ENCODE measurements at regions not wholly inside any gene's neighbourhood (a gene's known extent, or its start where the extent isn't known, plus 50 kb on each side); places are given as distances from the start of the nearest gene placed in this dataset.
"Not testable (repeated sequence)": the region's sequence is repeated elsewhere in the genome, so short reads cannot be mapped to it uniquely, and the experiment has no call there.

GRCh38 chr4:27668001-27668400 is 807.4 kb downstream of the STIM2 start:
- DNase-seq = no peak

GRCh38 chr4:27678027-27678426 is 817.4 kb downstream of the STIM2 start:
- no peak for DNase-seq

- peak; percentile 71 for DNase-seq
Observed at GRCh38 chr4:27684610-27685011, 824.0 kb downstream of the STIM2 start.

GRCh38 chr4:27685091-27685490 is 824.5 kb downstream of the STIM2 start:
- DNase-seq = no peak

GRCh38 chr4:27685947-27686346 is 825.3 kb downstream of the STIM2 start:
- no peak for DNase-seq

GRCh38 chr4:27692158-27692557 is 831.5 kb downstream of the STIM2 start:
- DNase-seq = no peak

- DNase-seq = no peak
Observed at GRCh38 chr4:27692868-27693634, 832.4 kb downstream of the STIM2 start.

GRCh38 chr4:27696257-27696656 is 835.6 kb downstream of the STIM2 start:
- DNase-seq = not testable (repeated sequence)

GRCh38 chr4:27701606-27702005 is 841.0 kb downstream of the STIM2 start:
- DNase-seq = no peak

GRCh38 chr4:27702730-27703431 is 842.2 kb downstream of the STIM2 start:
- DNase-seq = no peak

GRCh38 chr4:27703771-27704170 is 843.1 kb downstream of the STIM2 start:
- DNase-seq = no peak

- no peak for DNase-seq
Observed at GRCh38 chr4:27711041-27711440, 850.4 kb downstream of the STIM2 start.

GRCh38 chr4:27714073-27714472 is 853.4 kb downstream of the STIM2 start:
- no peak for DNase-seq

GRCh38 chr4:27716693-27717430 is 856.2 kb downstream of the STIM2 start:
- no peak for DNase-seq

- no peak for DNase-seq
Observed at GRCh38 chr4:27717431-27717755, 856.8 kb downstream of the STIM2 start.

GRCh38 chr4:27720010-27720766 is 859.5 kb downstream of the STIM2 start:
- no peak for DNase-seq

- DNase-seq = no peak
Observed at GRCh38 chr4:27721193-27721592, 860.6 kb downstream of the STIM2 start.

GRCh38 chr4:27728892-27729291 is 868.3 kb downstream of the STIM2 start:
- DNase-seq = no peak

- no peak for DNase-seq
Observed at GRCh38 chr4:27742816-27743215, 882.2 kb downstream of the STIM2 start.

GRCh38 chr4:27759611-27760575 is 899.3 kb downstream of the STIM2 start:
- no peak for DNase-seq

- DNase-seq = no peak
Observed at GRCh38 chr4:27763830-27764525, 903.3 kb downstream of the STIM2 start.

Data from right forelimb (tissue), 1 donor.